Thyroid gland (tissue), 4 donors: ENCODE measurements at regions not wholly inside any gene's neighbourhood (a gene's known extent, or its start where the extent isn't known, plus 50 kb on each side); places are given as distances from the start of the nearest gene placed in this dataset.

Experiments used
- DNase-seq, 2 donors: peaks; one replicate each; pipeline ENCODE4 v3.0.0-alpha.2; 2019
- H3K27ac ChIP-seq, 3 donors: fragments of 200-600 bp; sonication (generic); 1 replicate in 2 of 3; 2 replicates in 1 of 3; pipeline ENCODE4 v1.5.1; 2016 to 2019; ENCODE audit warnings: mild to moderate bottlenecking in 1 of 3, moderate library complexity in 1 of 3
- H3K27me3 ChIP-seq: fragments of 200-600 bp; sonication (generic); one replicate; pipeline ENCODE4 v1.5.1; 2019
- H3K36me3 ChIP-seq, 2 donors: fragments of 200-600 bp; sonication (generic); one replicate each; pipeline ENCODE4 v1.5.1; 2016 to 2019
- H3K4me1 ChIP-seq, 2 donors: fragments of 200-600 bp; sonication (generic); one replicate each; pipeline ENCODE4 v1.5.1; 2017 to 2019
- H3K4me3 ChIP-seq, 3 donors: fragments of 200-600 bp; sonication (generic); replicated peaks in 1 of 3; 1 replicate in 2 of 3; 2 replicates in 1 of 3; pipeline ENCODE4 v1.5.1; 2016; ENCODE audit warnings: mild to moderate bottlenecking in 1 of 3
- H3K9me3 ChIP-seq: fragments of 200-600 bp; sonication (generic); one replicate; pipeline ENCODE4 v1.5.1; 2017
- CTCF ChIP-seq, 6 experiments: fragments of 200-600 bp in 3 of 6; fragments of 450-650 bp in 3 of 6; sonication (generic) in 3 of 6; IDR thresholded peaks; one replicate each; pipeline ENCODE4 v1.5.1; 2016 to 2019; ENCODE audit warnings: antibody characterized with exemption in 6 of 6, mild to moderate bottlenecking in 2 of 6, inconsistent platforms in 1 of 6, moderate library complexity in 1 of 6
- POLR2A ChIP-seq, 2 donors: fragments of 450-650 bp; IDR thresholded peaks; one replicate each; pipeline ENCODE4 v1.6.1; 2017; ENCODE audit warnings: antibody characterized with exemption in 2 of 2, mild to moderate bottlenecking in 2 of 2, moderate library complexity in 1 of 2
- WGBS, 2 donors: methylation state at CpG; one replicate each; pipeline ENCODE4 v1.1.5; 2017; 5-methylcytosine and 5-hydroxymethylcytosine counted together
- intact Hi-C: fragments of 100-400 bp; cut with DNase I; formaldehyde crosslinking; loops from one replicate; pipeline ENCODE4 v1.15.1; 2023

- Histone ChIP-seq H3K4me3 (no peak overlapping the region), H3K9me3 (no peaks in the 10 kb centered on the region), H3K36me3 (no peaks in the 10 kb centered on the region), H3K27me3 (no peaks in the 10 kb centered on the region), H3K4me1 (no peaks in the 10 kb centered on the region), H3K27ac (no peak overlapping the region)
- intact Hi-C loops, result no loop called here
- WGBS, 2 donors, result 86 to 92% methylated on average over 2 of the region's 2 CpGs
- no peak for DNase-seq
- TF ChIP-seq CTCF (IDR thresholded peaks at IDR 0.05) (no peak), POLR2A (IDR thresholded peaks at IDR 0.05) (no peak)
These were observed 332.2 kb downstream of the AASDHPPT start for GRCh38 chr11:106409671-106410070.

GRCh38 chr11:106410902-106411301, 333.4 kb downstream of the AASDHPPT start:
- no peak for DNase-seq
- Histone ChIP-seq H3K9me3 (no peaks in the 10 kb centered on the region), H3K27me3 (no peaks in the 10 kb centered on the region), H3K4me3 (no peak overlapping the region), H3K36me3 (no peaks in the 10 kb centered on the region), H3K4me1 (no peaks in the 10 kb centered on the region), H3K27ac (no peak overlapping the region)
- intact Hi-C loops, result no loop called here
- TF ChIP-seq CTCF (IDR thresholded peaks at IDR 0.05) (no peak), POLR2A (IDR thresholded peaks at IDR 0.05) (no peak)
- WGBS, 2 donors, result 94 to 95% methylated on average over 1 of the region's 1 CpG

GRCh38 chr11:106413222-106413621, 335.8 kb downstream of the AASDHPPT start:
- intact Hi-C loops, result no loop called here
- WGBS, 2 donors, result 83 to 88% methylated on average over 1 of the region's 1 CpG
- no peak overlapping the region for H3K4me3 ChIP-seq
- no peaks in the 10 kb centered on the region for H3K27me3 ChIP-seq
- H3K27ac ChIP-seq, result no peak overlapping the region
- no peaks in the 10 kb centered on the region for H3K36me3 ChIP-seq
- TF ChIP-seq POLR2A (IDR thresholded peaks at IDR 0.05) (no peak), CTCF (IDR thresholded peaks at IDR 0.05) (no peak)
- no peaks in the 10 kb centered on the region for H3K9me3 ChIP-seq
- no peak for DNase-seq
- no peaks in the 10 kb centered on the region for H3K4me1 ChIP-seq

GRCh38 chr11:106415510-106415909, 338.0 kb downstream of the AASDHPPT start:
- Histone ChIP-seq H3K4me1 (no peaks in the 10 kb centered on the region), H3K36me3 (no peaks in the 10 kb centered on the region), H3K27me3 (no peaks in the 10 kb centered on the region), H3K27ac (no peak overlapping the region), H3K4me3 (no peak overlapping the region), H3K9me3 (no peaks in the 10 kb centered on the region)
- DNase-seq, result no peak
- intact Hi-C loops, result no loop called here
- WGBS, 2 donors, result 49 to 67% methylated on average over 5 of the region's 5 CpGs
- no peak for TF ChIP-seq POLR2A (IDR thresholded peaks at IDR 0.05)
- no peak for TF ChIP-seq CTCF (IDR thresholded peaks at IDR 0.05)

- no peaks in the 10 kb centered on the region for H3K36me3 ChIP-seq
- no peak for TF ChIP-seq CTCF (IDR thresholded peaks at IDR 0.05)
- no peak for TF ChIP-seq POLR2A (IDR thresholded peaks at IDR 0.05)
- no peaks in the 10 kb centered on the region for H3K27me3 ChIP-seq
- no peak overlapping the region for H3K4me3 ChIP-seq
- H3K9me3 ChIP-seq, result no peaks in the 10 kb centered on the region
- H3K27ac ChIP-seq, result no peak overlapping the region
- no peaks in the 10 kb centered on the region for H3K4me1 ChIP-seq
- DNase-seq, result no peak
- 97% methylated on average over 1 of the region's 1 CpG for WGBS, 2 donors
- intact Hi-C loops, result no loop called here
These were observed 341.3 kb downstream of the AASDHPPT start for GRCh38 chr11:106418791-106419190.
